Fibroblast of lung (primary cell): ENCODE measurements at regions not wholly inside any gene's neighbourhood (a gene's known extent, or its start where the extent isn't known, plus 50 kb on each side); places are given as distances from the start of the nearest gene placed in this dataset.
"Not testable (repeated sequence)": the region's sequence is repeated elsewhere in the genome, so short reads cannot be mapped to it uniquely, and the experiment has no call there.

Experiments used
- CTCF ChIP-seq, 2 donors: IDR thresholded peaks in 1 of 2; conservative IDR thresholded peaks in 1 of 2; 1 replicate in 1 of 2; 2 replicates in 1 of 2; pipeline ENCODE4 v1.5.1; 2011 to 2012; ENCODE audit warnings: low read length in 2 of 2, control low read depth in 1 of 2, inconsistent platforms in 1 of 2, low read depth in 1 of 2, mild to moderate bottlenecking in 1 of 2
- EZH2 ChIP-seq: IDR thresholded peaks from 2 replicates; pipeline ENCODE4 v1.5.1; 2012; ENCODE audit warnings: low read length, control low read depth, mild to moderate bottlenecking; ENCODE audit errors: missing control alignments

- TF ChIP-seq CTCF (conservative IDR thresholded peaks at IDR 0.05 in 1 of 2, IDR thresholded peaks at IDR 0.05 in 1 of 2; ENCODE audit: low read depth in 1 of 2, low read length in 2 of 2); EZH2: not testable (repeated sequence)
Observed at GRCh38 chr5:177894681-177895453, 101.2 kb downstream of the PROP1 start.
